ENCODE measurements at regions not wholly inside any gene's neighbourhood (a gene's known extent, or its start where the extent isn't known, plus 50 kb on each side); places are given as distances from the start of the nearest gene placed in this dataset.

- ATAC-seq (no peak), DNase-seq (no peak)
- POLR2A ChIA-PET = no interaction called here
- H3K9me3 Mint-ChIP-seq = peaks cover 0 to 4% (median 0%) of the 10 kb centered on the region in 11 donors
- H3K27me3 ChIP-seq (ENCODE audit: control insufficient read depth in 2 of 2, insufficient read depth in 2 of 2, low read length in 2 of 2) = no peaks in the 10 kb centered on the region
- no peaks in the 10 kb centered on the region for H3K36me3 ChIP-seq (ENCODE audit: control insufficient read depth in 2 of 3, insufficient read depth in 3 of 3, low read length in 3 of 3)
- CTCF ChIA-PET = no interaction called here
- no peak overlapping the region for H3K27ac Mint-ChIP-seq
- H3K27ac ChIP-seq (ENCODE audit: low read depth, low read length) = no peak overlapping the region
- intact Hi-C loops (cut with micrococcal nuclease) = no loop called here
- H3K4me3 Mint-ChIP-seq = no peak overlapping the region
- H3K4me1 Mint-ChIP-seq = peaks cover 0 to 24% (median 0%) of the 10 kb centered on the region in 7 donors
- no peaks in the 10 kb centered on the region for H3K9me3 ChIP-seq (ENCODE audit: control insufficient read depth in 2 of 3, low read length in 3 of 3)
- peaks cover 0 to 8% (median 5%) of the 10 kb centered on the region in 5 donors for H3K27me3 Mint-ChIP-seq
- peaks cover 0 to 5% (median 0%) of the 10 kb centered on the region in 5 donors for H3K36me3 Mint-ChIP-seq
- H3K4me1 ChIP-seq (ENCODE audit: control insufficient read depth in 2 of 2, insufficient read depth in 2 of 2, low read length in 2 of 2) = no peaks in the 10 kb centered on the region
- no peak overlapping the region for H3K4me3 ChIP-seq (ENCODE audit: low read length)
Observed at GRCh38 chr4:123555233-123555806, 158.7 kb downstream of the SPRY1 start.

DNA sequence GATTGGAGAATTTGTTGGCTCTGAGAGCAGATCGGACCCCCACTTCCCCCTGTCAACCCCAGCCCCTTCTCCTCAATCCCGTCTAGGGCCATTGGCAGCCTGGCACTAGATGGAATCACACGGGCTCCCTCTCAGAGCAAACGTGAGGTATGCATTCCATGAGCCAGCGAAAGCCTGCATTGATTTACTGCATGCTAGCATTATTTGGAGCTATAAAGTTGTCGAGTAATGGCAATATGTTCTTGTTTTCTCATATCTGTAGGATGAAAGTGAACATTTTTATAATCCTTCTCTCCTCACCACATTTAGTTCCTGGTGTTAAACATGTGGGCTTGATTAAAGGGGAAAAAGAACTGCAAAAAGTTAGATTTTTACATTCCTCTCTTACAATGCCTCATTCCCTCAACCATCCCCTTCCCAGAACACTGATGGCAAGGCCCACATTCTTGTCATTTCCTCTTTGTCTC is 159.2 kb downstream of the SPRY1 start:
- no peak overlapping the region for H3K27ac ChIP-seq (ENCODE audit: low read depth, low read length)
- ChIA-PET POLR2A (no interaction called here), CTCF (no interaction called here)
- no peaks in the 10 kb centered on the region for H3K4me1 ChIP-seq (ENCODE audit: control insufficient read depth in 2 of 2, insufficient read depth in 2 of 2, low read length in 2 of 2)
- Mint-ChIP-seq H3K27ac (no peak overlapping the region), H3K4me1 (peaks cover 0 to 24% (median 0%) of the 10 kb centered on the region in 7 donors), H3K9me3 (peaks cover 0 to 2% (median 0%) of the 10 kb centered on the region in 11 donors), H3K4me3 (no peak overlapping the region), H3K36me3 (peaks cover 0 to 1% (median 0%) of the 10 kb centered on the region in 5 donors), H3K27me3 (peaks cover 3 to 8% (median 5%) of the 10 kb centered on the region in 5 donors)
- DNase-seq (no peak), ATAC-seq (no peak)
- H3K4me3 ChIP-seq (ENCODE audit: low read length) = no peak overlapping the region
- H3K9me3 ChIP-seq (ENCODE audit: control insufficient read depth in 2 of 3, low read length in 3 of 3) = no peaks in the 10 kb centered on the region
- no peaks in the 10 kb centered on the region for H3K27me3 ChIP-seq (ENCODE audit: control insufficient read depth in 2 of 2, insufficient read depth in 2 of 2, low read length in 2 of 2)
- intact Hi-C loops (cut with micrococcal nuclease) = no loop called here
- H3K36me3 ChIP-seq (ENCODE audit: control insufficient read depth in 2 of 3, insufficient read depth in 3 of 3, low read length in 3 of 3) = no peaks in the 10 kb centered on the region

- Histone ChIP-seq H3K9me3 (ENCODE audit: control insufficient read depth in 2 of 3, low read length in 3 of 3) (no peaks in the 10 kb centered on the region), H3K4me3 (ENCODE audit: low read length) (no peak overlapping the region), H3K27me3 (ENCODE audit: control insufficient read depth in 2 of 2, insufficient read depth in 2 of 2, low read length in 2 of 2) (no peaks in the 10 kb centered on the region), H3K4me1 (ENCODE audit: control insufficient read depth in 2 of 2, insufficient read depth in 2 of 2, low read length in 2 of 2) (no peaks in the 10 kb centered on the region), H3K27ac (ENCODE audit: low read depth, low read length) (no peak overlapping the region), H3K36me3 (ENCODE audit: control insufficient read depth in 2 of 3, insufficient read depth in 3 of 3, low read length in 3 of 3) (no peaks in the 10 kb centered on the region)
- Mint-ChIP-seq H3K4me3 (no peak overlapping the region), H3K9me3 (peaks cover 0 to 2% (median 0%) of the 10 kb centered on the region in 11 donors), H3K36me3 (peaks cover 0 to 1% (median 0%) of the 10 kb centered on the region in 5 donors), H3K27ac (no peak overlapping the region), H3K4me1 (peaks cover 0 to 24% (median 0%) of the 10 kb centered on the region in 7 donors), H3K27me3 (peaks cover 3 to 10% (median 5%) of the 10 kb centered on the region in 5 donors)
- POLR2A ChIA-PET = no interaction called here
- ATAC-seq = no peak
- CTCF ChIA-PET = no interaction called here
- intact Hi-C loops (cut with micrococcal nuclease) = no loop called here
- DNase-seq = no peak
Observed at GRCh38 chr4:123556526-123556925, 159.9 kb downstream of the SPRY1 start.

GRCh38 chr4:123557857-123558536 is 161.4 kb downstream of the SPRY1 start:
- Histone ChIP-seq H3K36me3 (ENCODE audit: control insufficient read depth in 2 of 3, insufficient read depth in 3 of 3, low read length in 3 of 3) (no peaks in the 10 kb centered on the region), H3K4me1 (ENCODE audit: control insufficient read depth in 2 of 2, insufficient read depth in 2 of 2, low read length in 2 of 2) (no peaks in the 10 kb centered on the region), H3K27ac (ENCODE audit: low read depth, low read length) (no peak overlapping the region), H3K9me3 (ENCODE audit: control insufficient read depth in 2 of 3, low read length in 3 of 3) (no peaks in the 10 kb centered on the region), H3K27me3 (ENCODE audit: control insufficient read depth in 2 of 2, insufficient read depth in 2 of 2, low read length in 2 of 2) (no peaks in the 10 kb centered on the region), H3K4me3 (ENCODE audit: low read length) (no peak overlapping the region)
- Mint-ChIP-seq H3K4me3 (no peak overlapping the region), H3K27ac (no peak overlapping the region), H3K36me3 (peaks cover 0 to 1% (median 0%) of the 10 kb centered on the region in 5 donors), H3K9me3 (peaks cover 0 to 2% (median 0%) of the 10 kb centered on the region in 11 donors), H3K27me3 (peaks cover 0 to 15% (median 7%) of the 10 kb centered on the region in 5 donors), H3K4me1 (peaks cover 0 to 24% (median 0%) of the 10 kb centered on the region in 7 donors)
- DNase-seq = no peak
- CTCF ChIA-PET = no interaction called here
- POLR2A ChIA-PET = no interaction called here
- ATAC-seq = no peak
- intact Hi-C loops (cut with micrococcal nuclease) = no loop called here

DNA sequence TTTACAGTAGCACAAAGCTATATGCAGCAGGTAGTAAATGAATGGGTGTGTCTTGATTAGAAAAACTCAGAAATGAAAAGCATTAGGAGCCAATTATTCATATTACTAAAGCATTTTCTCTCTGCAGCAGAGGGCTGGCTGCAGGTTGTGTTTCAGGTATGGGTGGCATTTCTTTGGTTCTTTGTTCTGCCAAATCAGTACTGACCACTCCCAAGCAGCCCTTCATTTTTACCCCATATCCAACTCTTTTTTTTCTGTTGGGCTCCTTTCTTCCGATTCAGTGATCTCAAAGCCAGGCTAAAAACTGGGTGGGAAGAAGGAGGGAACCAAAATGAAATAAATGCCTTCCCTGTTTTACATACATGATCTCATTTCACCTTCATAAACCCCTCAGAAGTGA is 162.3 kb downstream of the SPRY1 start:
- Mint-ChIP-seq H3K36me3 (no peaks in the 10 kb centered on the region), H3K27me3 (peaks cover 0 to 15% (median 9%) of the 10 kb centered on the region in 5 donors), H3K4me1 (peaks cover 0 to 21% (median 0%) of the 10 kb centered on the region in 7 donors), H3K4me3 (no peak overlapping the region), H3K9me3 (peaks cover 0 to 2% (median 0%) of the 10 kb centered on the region in 11 donors), H3K27ac (no peak overlapping the region)
- intact Hi-C loops (cut with micrococcal nuclease) = no loop called here
- no peaks in the 10 kb centered on the region for H3K9me3 ChIP-seq (ENCODE audit: control insufficient read depth in 2 of 3, low read length in 3 of 3)
- no peak for DNase-seq
- H3K4me3 ChIP-seq (ENCODE audit: low read length) = no peak overlapping the region
- no peaks in the 10 kb centered on the region for H3K4me1 ChIP-seq (ENCODE audit: control insufficient read depth in 2 of 2, insufficient read depth in 2 of 2, low read length in 2 of 2)
- H3K36me3 ChIP-seq (ENCODE audit: control insufficient read depth in 2 of 3, insufficient read depth in 3 of 3, low read length in 3 of 3) = no peaks in the 10 kb centered on the region
- H3K27ac ChIP-seq (ENCODE audit: low read depth, low read length) = no peak overlapping the region
- ChIA-PET POLR2A (no interaction called here), CTCF (no interaction called here)
- H3K27me3 ChIP-seq (ENCODE audit: control insufficient read depth in 2 of 2, insufficient read depth in 2 of 2, low read length in 2 of 2) = no peaks in the 10 kb centered on the region
- ATAC-seq = no peak

DNA sequence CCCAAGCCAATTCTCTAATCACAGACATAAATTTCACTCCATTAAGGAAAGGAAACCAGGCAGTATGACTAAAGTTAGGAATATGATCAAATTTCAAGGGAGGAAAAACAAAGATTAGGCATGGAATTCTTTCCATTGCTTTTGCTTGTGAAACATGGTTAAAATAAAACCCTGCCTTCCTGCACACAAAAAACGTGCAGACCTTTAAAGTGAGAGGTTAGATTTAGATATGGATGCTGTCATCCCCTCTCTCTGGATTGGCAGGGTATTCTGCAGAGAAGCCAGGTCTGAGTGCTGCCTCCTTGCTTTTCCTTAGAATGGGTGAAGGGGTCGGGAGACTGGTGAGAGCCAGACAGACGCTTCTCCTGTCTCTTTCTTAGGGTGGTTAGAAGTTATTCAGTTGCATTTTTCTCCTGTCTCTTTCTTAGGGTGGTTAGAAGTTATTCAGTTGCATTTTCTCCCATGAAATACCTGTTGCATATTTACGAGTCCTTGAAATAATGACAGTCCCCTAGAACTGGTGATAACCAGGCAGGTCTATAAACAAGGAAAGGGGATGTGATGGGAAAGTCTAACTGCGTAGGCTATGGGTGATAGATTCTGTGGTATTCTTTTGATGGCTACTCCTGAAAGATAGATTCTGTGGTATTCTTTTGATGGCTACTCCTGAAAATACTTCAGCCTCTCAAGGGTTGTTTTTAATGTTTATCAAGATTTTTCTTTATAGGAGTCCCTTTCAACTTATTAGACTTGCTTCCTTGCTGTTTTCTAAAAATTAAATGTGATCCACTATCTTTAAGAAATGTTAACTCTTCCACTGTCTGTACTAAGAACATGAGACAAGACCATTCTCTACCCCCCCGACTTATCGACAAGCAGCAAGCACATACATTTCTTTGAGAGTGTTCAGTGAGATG is 163.6 kb downstream of the SPRY1 start:
- POLR2A ChIA-PET = no interaction called here
- peaks cover 0 to 16% (median 9%) of the 10 kb centered on the region in 5 donors for H3K27me3 Mint-ChIP-seq

More for the DNA sequence above, 163.6 kb downstream of the SPRY1 start:
- Histone ChIP-seq H3K36me3 (ENCODE audit: control insufficient read depth in 2 of 3, insufficient read depth in 3 of 3, low read length in 3 of 3) (no peaks in the 10 kb centered on the region), H3K4me3 (ENCODE audit: low read length) (no peak overlapping the region), H3K9me3 (ENCODE audit: control insufficient read depth in 2 of 3, low read length in 3 of 3) (no peaks in the 10 kb centered on the region), H3K27ac (ENCODE audit: low read depth, low read length) (no peak overlapping the region), H3K27me3 (ENCODE audit: control insufficient read depth in 2 of 2, insufficient read depth in 2 of 2, low read length in 2 of 2) (no peaks in the 10 kb centered on the region), H3K4me1 (ENCODE audit: control insufficient read depth in 2 of 2, insufficient read depth in 2 of 2, low read length in 2 of 2) (no peaks in the 10 kb centered on the region)
- H3K36me3 Mint-ChIP-seq = no peaks in the 10 kb centered on the region
- DNase-seq (no peak), ATAC-seq (no peak)
- no peak overlapping the region for H3K27ac Mint-ChIP-seq
- intact Hi-C loops (cut with micrococcal nuclease) = loop anchor here in 1 of 2 donors (5.0 kb wide), 1 partner anchor 57 kb away; no protein-coding TSS in a partner anchor
- H3K9me3 Mint-ChIP-seq = peaks cover 0 to 2% (median 0%) of the 10 kb centered on the region in 11 donors
- CTCF ChIA-PET = no interaction called here
- no peak overlapping the region for H3K4me3 Mint-ChIP-seq
- peaks cover 0 to 20% (median 0%) of the 10 kb centered on the region in 7 donors for H3K4me1 Mint-ChIP-seq

Data from naive thymus-derived CD4-positive, alpha-beta T cell (primary cell).